ENCODE measurements at regions not wholly inside any gene's neighbourhood (a gene's known extent, or its start where the extent isn't known, plus 50 kb on each side); places are given as distances from the start of the nearest gene placed in this dataset.
"Not testable (repeated sequence)": the region's sequence is repeated elsewhere in the genome, so short reads cannot be mapped to it uniquely, and the experiment has no call there.

- CTCF ChIA-PET: no interaction called here
- no peak for TF ChIP-seq CTCF (IDR thresholded peaks at IDR 0.05; ENCODE audit: control extremely low read depth, extremely low read depth, low read depth, missing control alignments)
- DNase-seq (ENCODE audit: extremely low spot score): no peak
- POLR2A ChIA-PET: no interaction called here
Measured at GRCh38 chr4:156117743-156118142, 164.1 kb upstream of the CTSO start.

GRCh38 chr4:156116991-156117390, 163.3 kb upstream of the CTSO start:
- no peak for DNase-seq (ENCODE audit: extremely low spot score)
- CTCF ChIA-PET: no interaction called here
- POLR2A ChIA-PET: no interaction called here
- no peak for TF ChIP-seq CTCF (IDR thresholded peaks at IDR 0.05; ENCODE audit: control extremely low read depth, extremely low read depth, low read depth, missing control alignments)

- DNase-seq (ENCODE audit: extremely low spot score): no peak
- CTCF ChIA-PET: interaction anchor here (0.7 to 3.3 kb wide), 11 partner anchors 9 to 856 kb away, joined by 3 to 12 read pairs (median 4); no protein-coding TSS in a partner anchor
- peak; percentile 34 for TF ChIP-seq CTCF (IDR thresholded peaks at IDR 0.05; ENCODE audit: control extremely low read depth, extremely low read depth, low read depth, missing control alignments)
- POLR2A ChIA-PET: no interaction called here
Measured at GRCh38 chr4:156113138-156113765, 159.6 kb upstream of the CTSO start.

- CTCF ChIA-PET: interaction anchor here (1.9 to 2.1 kb wide), 2 partner anchors 10 to 857 kb away, joined by 5 read pairs; no protein-coding TSS in a partner anchor
- POLR2A ChIA-PET: no interaction called here
- DNase-seq (ENCODE audit: extremely low spot score): no peak
- no peak for TF ChIP-seq CTCF (IDR thresholded peaks at IDR 0.05; ENCODE audit: control extremely low read depth, extremely low read depth, low read depth, missing control alignments)
Measured at GRCh38 chr4:156111686-156112085, 158.0 kb upstream of the CTSO start.

- POLR2A ChIA-PET: no interaction called here
Measured at GRCh38 chr4:156109943-156110900, 156.6 kb upstream of the CTSO start.

GRCh38 chr4:156109087-156109486, 155.4 kb upstream of the CTSO start:
- DNase-seq (ENCODE audit: extremely low spot score); POLR2A ChIA-PET; CTCF ChIA-PET: not testable (repeated sequence)

More at GRCh38 chr4:156109943-156110900, 156.6 kb upstream of the CTSO start:
- no peak for DNase-seq (ENCODE audit: extremely low spot score)
- CTCF ChIA-PET: interaction anchor here (1.9 kb wide), 1 partner anchor 9 kb away, joined by 5 read pairs; no protein-coding TSS in a partner anchor
- no peak for TF ChIP-seq CTCF (IDR thresholded peaks at IDR 0.05; ENCODE audit: control extremely low read depth, extremely low read depth, low read depth, missing control alignments)

GRCh38 chr4:156103311-156103710, 149.6 kb upstream of the CTSO start:
- no peak for DNase-seq (ENCODE audit: extremely low spot score)

More at GRCh38 chr4:156103311-156103710, 149.6 kb upstream of the CTSO start:
- ChIA-PET CTCF (no interaction called here), POLR2A (no interaction called here)
- no peak for TF ChIP-seq CTCF (IDR thresholded peaks at IDR 0.05; ENCODE audit: control extremely low read depth, extremely low read depth, low read depth, missing control alignments)
